SK-N-SH treated with all-trans-retinoic acid at 6 μM for 48 hours (cell line): ENCODE measurements at regions not wholly inside any gene's neighbourhood (a gene's known extent, or its start where the extent isn't known, plus 50 kb on each side); places are given as distances from the start of the nearest gene placed in this dataset.

ENCODE experiments used
- ATAC-seq: fragments of 200-7000 bp; cut with Tn5 transposase; 3 replicates; pipeline ENCODE4 v1.9.1; 2020; ENCODE audit warnings: mild to moderate bottlenecking, moderate library complexity
- CREB5 ChIP-seq: fragments of 250-450 bp; sonication (Bioruptor Pico); IDR thresholded peaks from 2 replicates; pipeline ENCODE4 v1.5.1; 2020; ENCODE audit warnings: low read depth, mild to moderate bottlenecking, moderate library complexity
- CSDC2 ChIP-seq: fragments of 250-450 bp; sonication (Bioruptor Pico); IDR thresholded peaks from 2 replicates; pipeline ENCODE4 v1.5.0; 2020; ENCODE audit warnings: mild to moderate bottlenecking, moderate library complexity
- CSRNP3 ChIP-seq: fragments of 250-450 bp; sonication (Bioruptor Pico); IDR thresholded peaks from 2 replicates; pipeline ENCODE4 v1.5.1; 2021; ENCODE audit warnings: mild to moderate bottlenecking, moderate library complexity
- ESRRG ChIP-seq: fragments of 250-450 bp; sonication (Bioruptor Pico); IDR thresholded peaks from 2 replicates; pipeline ENCODE4 v1.6.1; 2021; ENCODE audit warnings: mild to moderate bottlenecking
- GLIS3 ChIP-seq: fragments of 250-450 bp; sonication (Bioruptor Pico); IDR thresholded peaks from 2 replicates; pipeline ENCODE4 v1.5.0; 2020; ENCODE audit warnings: mild to moderate bottlenecking, moderate library complexity
- ISL1 ChIP-seq: fragments of 250-450 bp; sonication (Bioruptor Pico); IDR thresholded peaks from 2 replicates; pipeline ENCODE4 v2.1.2; 2022; ENCODE audit warnings: mild to moderate bottlenecking, moderate library complexity
- OSR1 ChIP-seq: fragments of 250-450 bp; sonication (Bioruptor Pico); IDR thresholded peaks from 2 replicates; pipeline ENCODE4 v1.8.0; 2022; ENCODE audit warnings: moderate library complexity, mild to moderate bottlenecking, inconsistent platforms
- POU6F1 ChIP-seq: fragments of 250-450 bp; sonication (Bioruptor Pico); IDR thresholded peaks from 2 replicates; pipeline ENCODE4 v1.8.0; 2021; ENCODE audit warnings: low read depth, mild to moderate bottlenecking, moderate library complexity, borderline replicate concordance
- PPARA ChIP-seq: fragments of 250-450 bp; sonication (Bioruptor Pico); IDR thresholded peaks from 2 replicates; pipeline ENCODE4 v1.5.0; 2020; ENCODE audit warnings: mild to moderate bottlenecking, borderline replicate concordance
- RARB ChIP-seq: fragments of 250-450 bp; sonication (Bioruptor Pico); IDR thresholded peaks from 2 replicates; pipeline ENCODE4 v1.8.0; 2021; ENCODE audit warnings: mild to moderate bottlenecking, moderate library complexity
- SNAI2 ChIP-seq: fragments of 250-450 bp; sonication (Bioruptor Pico); IDR thresholded peaks from 2 replicates; pipeline ENCODE4 v1.5.0; 2020; ENCODE audit warnings: mild to moderate bottlenecking, moderate library complexity
- TCF4 ChIP-seq: fragments of 250-450 bp; sonication (Bioruptor Pico); IDR thresholded peaks from 2 replicates; pipeline ENCODE4 v1.8.0; 2021; ENCODE audit warnings: mild to moderate bottlenecking, moderate library complexity, borderline replicate concordance
- TOX ChIP-seq: fragments of 250-450 bp; sonication (Bioruptor Pico); IDR thresholded peaks from 2 replicates; pipeline ENCODE4 v1.8.0; 2021; ENCODE audit warnings: mild to moderate bottlenecking, moderate library complexity, borderline replicate concordance
- TSHZ2 ChIP-seq: fragments of 250-450 bp; sonication (Bioruptor Pico); IDR thresholded peaks from 2 replicates; pipeline ENCODE4 v1.5.0; 2020; ENCODE audit warnings: mild to moderate bottlenecking, moderate library complexity
- ZC3H10 ChIP-seq: fragments of 250-450 bp; sonication (Bioruptor Pico); IDR thresholded peaks from 2 replicates; pipeline ENCODE4 v1.5.1; 2021; ENCODE audit warnings: mild to moderate bottlenecking, moderate library complexity
- ZFP3 ChIP-seq: fragments of 250-450 bp; sonication (Bioruptor Pico); IDR thresholded peaks from 2 replicates; pipeline ENCODE4 v1.5.0; 2020; ENCODE audit warnings: mild to moderate bottlenecking, moderate library complexity
- ZFP30 ChIP-seq: fragments of 450-650 bp; formaldehyde crosslinking; IDR thresholded peaks from 2 replicates; pipeline ENCODE4 v1.5.0; 2022; ENCODE audit warnings: mild to moderate bottlenecking, moderate library complexity
- ZNF70 ChIP-seq: fragments of 450-650 bp; formaldehyde crosslinking; IDR thresholded peaks from 2 replicates; pipeline ENCODE4 v1.5.0; 2020; ENCODE audit warnings: mild to moderate bottlenecking, moderate library complexity
- ZNF8 ChIP-seq: fragments of 450-650 bp; formaldehyde crosslinking; IDR thresholded peaks from 2 replicates; pipeline ENCODE4 v1.5.0; 2020; ENCODE audit warnings: mild to moderate bottlenecking, moderate library complexity

- no peak for TF ChIP-seq POU6F1 (CRISPR knock-in tag)
- TF ChIP-seq CSDC2 (CRISPR knock-in tag): no peak
- TF ChIP-seq TCF4 (CRISPR knock-in tag): no peak
- no peak for TF ChIP-seq SNAI2 (CRISPR knock-in tag)
- TF ChIP-seq ZNF8 (CRISPR knock-in tag): no peak
- no peak for TF ChIP-seq PPARA (CRISPR knock-in tag)
- no peak for TF ChIP-seq ISL1 (CRISPR knock-in tag)
- TF ChIP-seq ZNF70 (CRISPR knock-in tag): no peak
- no peak for TF ChIP-seq ZFP30 (CRISPR knock-in tag)
- TF ChIP-seq RARB (CRISPR knock-in tag): no peak
- no peak for ATAC-seq
These were observed 74.6 kb downstream of the GPX5 start for GRCh38 chr6:28600245-28600644.

GRCh38 chr6:28603891-28604290, 78.2 kb downstream of the GPX5 start:
- TF ChIP-seq ISL1 (CRISPR knock-in tag) (no peak), CREB5 (CRISPR knock-in tag) (no peak), GLIS3 (CRISPR knock-in tag) (no peak), CSRNP3 (no peak), ESRRG (CRISPR knock-in tag) (no peak), TOX (CRISPR knock-in tag) (no peak), OSR1 (CRISPR knock-in tag) (no peak), ZFP30 (CRISPR knock-in tag) (no peak), ZNF70 (CRISPR knock-in tag) (no peak), ZNF8 (CRISPR knock-in tag) (no peak)
- ATAC-seq: no peak

GRCh38 chr6:28606424-28607391, 81.0 kb downstream of the GPX5 start:
- TF ChIP-seq TCF4 (CRISPR knock-in tag) (0 out of 2 replicates have a peak, but pooled peaks have one; percentile 20), TSHZ2 (CRISPR knock-in tag) (peak; percentile 38; the same call in 1 of the 2 replicates), RARB (CRISPR knock-in tag) (no peak), CREB5 (CRISPR knock-in tag) (no peak), ESRRG (CRISPR knock-in tag) (no peak), ISL1 (CRISPR knock-in tag) (0 out of 2 replicates have a peak, but pooled peaks have one; percentile 8), SNAI2 (CRISPR knock-in tag) (no peak), ZFP30 (CRISPR knock-in tag) (no peak)
- peak; percentile 98 for ATAC-seq

- TF ChIP-seq ZFP3: no peak
- no peak for TF ChIP-seq TCF4 (CRISPR knock-in tag)
- no peak for TF ChIP-seq POU6F1 (CRISPR knock-in tag)
- no peak for TF ChIP-seq ZNF70 (CRISPR knock-in tag)
- TF ChIP-seq CSRNP3: no peak
- TF ChIP-seq ZFP30 (CRISPR knock-in tag): no peak
- TF ChIP-seq TOX (CRISPR knock-in tag): no peak
- TF ChIP-seq ZC3H10 (CRISPR knock-in tag): no peak
- TF ChIP-seq, all 23 proteins: peak for 0
- ATAC-seq: no peak
These were observed 82.3 kb downstream of the GPX5 start for GRCh38 chr6:28607990-28608389.
